GM12875 (cell line): ENCODE measurements at regions not wholly inside any gene's neighbourhood (a gene's known extent, or its start where the extent isn't known, plus 50 kb on each side); places are given as distances from the start of the nearest gene placed in this dataset.

Experiments used
- H3K4me3 ChIP-seq: one replicate; pipeline ENCODE4 v1.5.1; 2011; ENCODE audit warnings: low read depth, low read length, control low read depth
- TF ChIP-seq, protein P1 (sequence below): IDR thresholded peaks from 2 replicates; pipeline ENCODE4 v1.5.1; 2011; ENCODE audit warnings: low read depth, mild to moderate bottlenecking, control low read depth, inconsistent platforms, low read length, moderate library complexity, borderline replicate concordance; ENCODE audit not compliant: insufficient read depth

GRCh38 chr2:14018620-14019019, 613.9 kb upstream of the LRATD1 start:
- TF ChIP-seq, protein P1, sequence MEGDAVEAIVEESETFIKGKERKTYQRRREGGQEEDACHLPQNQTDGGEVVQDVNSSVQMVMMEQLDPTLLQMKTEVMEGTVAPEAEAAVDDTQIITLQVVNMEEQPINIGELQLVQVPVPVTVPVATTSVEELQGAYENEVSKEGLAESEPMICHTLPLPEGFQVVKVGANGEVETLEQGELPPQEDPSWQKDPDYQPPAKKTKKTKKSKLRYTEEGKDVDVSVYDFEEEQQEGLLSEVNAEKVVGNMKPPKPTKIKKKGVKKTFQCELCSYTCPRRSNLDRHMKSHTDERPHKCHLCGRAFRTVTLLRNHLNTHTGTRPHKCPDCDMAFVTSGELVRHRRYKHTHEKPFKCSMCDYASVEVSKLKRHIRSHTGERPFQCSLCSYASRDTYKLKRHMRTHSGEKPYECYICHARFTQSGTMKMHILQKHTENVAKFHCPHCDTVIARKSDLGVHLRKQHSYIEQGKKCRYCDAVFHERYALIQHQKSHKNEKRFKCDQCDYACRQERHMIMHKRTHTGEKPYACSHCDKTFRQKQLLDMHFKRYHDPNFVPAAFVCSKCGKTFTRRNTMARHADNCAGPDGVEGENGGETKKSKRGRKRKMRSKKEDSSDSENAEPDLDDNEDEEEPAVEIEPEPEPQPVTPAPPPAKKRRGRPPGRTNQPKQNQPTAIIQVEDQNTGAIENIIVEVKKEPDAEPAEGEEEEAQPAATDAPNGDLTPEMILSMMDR = no peak
- H3K4me3 ChIP-seq = no peak overlapping the region

DNA sequence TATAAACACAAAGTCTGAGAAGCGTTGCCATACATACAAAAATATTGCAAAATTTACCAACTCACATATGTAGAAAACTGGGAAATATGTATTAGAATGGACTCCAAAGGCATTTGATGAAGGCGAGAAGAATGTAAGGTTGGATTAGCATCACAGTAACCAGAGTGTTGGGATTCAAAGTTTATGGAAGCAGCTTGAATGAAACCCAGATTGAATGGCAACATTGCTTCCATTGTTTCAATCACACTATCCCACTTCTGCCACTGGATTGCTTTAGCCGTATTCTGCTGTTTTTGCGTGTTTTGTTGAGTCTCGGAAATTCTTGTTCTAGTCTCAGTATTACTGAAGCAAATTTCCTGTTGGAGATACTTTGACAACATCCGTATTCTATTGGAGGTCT, 609.0 kb upstream of the LRATD1 start:
- H3K4me3 ChIP-seq = no peak overlapping the region
- TF ChIP-seq, protein P1 = no peak

DNA sequence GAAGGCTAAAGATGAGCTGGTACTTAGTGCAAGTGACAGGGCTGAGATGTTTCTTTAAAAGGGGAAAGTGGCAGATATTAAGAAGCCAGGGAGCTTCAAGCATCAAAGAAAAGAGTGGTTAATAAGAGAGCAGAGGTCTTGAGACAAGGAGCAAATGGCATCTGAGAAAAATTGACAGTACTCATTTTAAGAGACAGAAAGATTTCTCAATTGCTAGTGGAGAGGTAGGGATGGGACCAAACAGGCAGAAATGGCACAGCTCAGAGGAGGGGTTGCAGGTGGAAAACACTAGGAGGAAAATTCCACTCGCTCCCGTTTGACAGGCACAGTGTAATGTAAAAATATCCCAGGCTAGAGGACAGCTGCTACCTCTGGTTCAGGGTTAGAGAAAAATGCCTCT, 593.4 kb upstream of the LRATD1 start:
- H3K4me3 ChIP-seq = no peak overlapping the region
- TF ChIP-seq, protein P1 = no peak

GRCh38 chr2:14047491-14047890, 585.0 kb upstream of the LRATD1 start:
- TF ChIP-seq, protein P1 = no peak
- H3K4me3 ChIP-seq = no peak overlapping the region

DNA sequence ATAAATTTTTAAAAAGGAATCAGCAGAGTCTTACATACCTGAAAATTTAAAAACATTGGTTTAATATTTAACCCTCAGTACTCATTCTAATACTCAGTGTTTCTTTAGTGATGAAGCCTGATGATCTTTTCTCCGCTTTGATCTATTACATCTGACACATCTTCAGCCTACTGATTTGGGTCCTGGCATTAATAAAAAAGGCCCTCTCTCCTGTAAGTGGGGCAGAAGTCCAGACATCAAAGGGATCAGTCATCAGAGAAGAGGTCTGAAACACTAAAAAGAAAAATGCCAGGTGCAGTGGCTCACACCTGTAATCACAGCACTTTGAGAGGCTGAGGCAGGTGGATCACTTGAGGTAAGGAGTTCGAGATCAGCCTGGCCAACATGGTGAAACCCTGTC, 581.1 kb upstream of the LRATD1 start:
- no peak overlapping the region for H3K4me3 ChIP-seq
- TF ChIP-seq, protein P1 = no peak

DNA sequence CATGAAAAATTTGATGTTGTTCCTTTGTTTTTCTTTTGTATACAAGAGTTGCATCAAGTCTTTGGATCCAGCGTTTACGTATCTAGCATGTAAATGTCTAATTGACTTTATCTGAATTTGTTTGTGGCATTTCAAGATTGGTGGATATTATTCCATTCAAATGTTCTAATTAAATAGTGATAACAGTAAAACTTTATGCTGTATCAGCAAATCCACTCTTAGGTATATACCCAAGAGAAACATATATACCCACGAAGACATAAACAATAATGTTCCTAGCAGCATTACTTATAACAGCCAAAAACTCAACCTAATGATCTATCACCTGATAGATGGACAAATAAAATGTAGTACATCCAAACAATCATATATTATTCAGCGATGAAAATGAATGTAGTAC, 579.4 kb upstream of the LRATD1 start:
- TF ChIP-seq, protein P1 = no peak
- H3K4me3 ChIP-seq = no peak overlapping the region

DNA sequence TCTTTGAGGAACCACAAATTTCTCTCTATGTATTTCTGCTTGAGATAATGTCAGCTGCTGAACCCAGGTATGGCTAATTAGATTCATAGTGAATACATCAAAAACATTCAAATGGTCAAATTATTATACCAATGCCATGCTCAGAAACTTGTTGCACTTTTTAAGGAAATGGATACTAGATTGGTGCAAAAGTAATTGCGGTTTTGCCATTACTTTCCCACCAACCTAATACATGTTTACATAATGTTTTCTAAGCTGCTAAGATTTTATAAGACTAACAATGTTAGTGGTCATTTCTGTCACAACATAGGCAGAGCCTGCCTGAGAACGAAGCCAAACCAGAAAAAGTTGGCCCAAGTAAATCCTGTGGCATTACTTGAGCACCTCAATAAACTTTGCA, 568.2 kb upstream of the LRATD1 start:
- H3K4me3 ChIP-seq = no peak overlapping the region
- TF ChIP-seq, protein P1 = no peak
